Astrocyte (in vitro differentiated cells and primary cell): ENCODE measurements at regions not wholly inside any gene's neighbourhood (a gene's known extent, or its start where the extent isn't known, plus 50 kb on each side); places are given as distances from the start of the nearest gene placed in this dataset.

Experiments
- CTCF ChIP-seq: IDR thresholded peaks from 2 replicates; pipeline ENCODE4 v1.5.1; 2011; ENCODE audit warnings: low read depth, mild to moderate bottlenecking, inconsistent platforms, low read length, moderate library complexity; ENCODE audit not compliant: insufficient read depth
- EZH2 ChIP-seq: IDR thresholded peaks from 2 replicates; pipeline ENCODE4 v1.6.1; 2012; ENCODE audit warnings: mild to moderate bottlenecking, low read length, inconsistent platforms; ENCODE audit not compliant: insufficient read depth

DNA sequence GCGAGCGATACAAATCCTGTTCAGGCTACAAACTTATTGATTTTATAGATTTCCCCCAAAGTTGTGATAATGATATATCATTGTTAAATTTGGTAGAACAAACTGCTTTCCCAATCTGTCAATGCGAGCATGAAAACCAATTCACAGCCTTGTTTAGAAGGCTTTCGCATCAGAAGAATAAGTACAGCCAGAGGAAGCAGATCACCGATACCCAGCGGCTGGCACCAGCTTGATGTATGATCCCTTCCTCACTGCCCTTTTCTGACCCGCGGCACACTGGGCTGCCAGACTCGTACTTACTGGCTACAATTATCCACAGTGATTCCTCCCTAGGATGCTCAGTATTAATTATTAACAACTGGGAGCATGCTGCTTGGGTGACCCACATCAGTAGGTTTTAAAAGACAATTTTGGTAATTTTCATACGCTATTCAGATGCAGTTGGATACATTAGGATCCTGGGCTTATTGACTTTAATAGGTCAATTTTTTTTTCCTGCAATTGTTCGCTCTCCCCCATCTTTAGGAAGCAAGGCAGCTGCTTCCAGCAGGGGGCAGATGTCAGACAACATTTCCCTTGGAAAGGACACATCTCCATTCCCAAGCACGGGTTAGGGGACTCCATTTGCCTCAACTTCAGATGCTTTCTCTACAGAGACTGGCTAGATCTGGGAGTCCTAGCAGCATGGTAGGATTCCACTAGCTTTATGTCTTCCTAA, 582.7 kb upstream of the PSMD7 start:
- TF ChIP-seq CTCF (peak; percentile 37), EZH2 (no peak)
